Liver (tissue), 3 donors: ENCODE measurements at regions not wholly inside any gene's neighbourhood (a gene's known extent, or its start where the extent isn't known, plus 50 kb on each side); places are given as distances from the start of the nearest gene placed in this dataset.

ENCODE experiments used
- FOXA1 ChIP-seq: IDR thresholded peaks from 2 replicates; pipeline ENCODE4 v1.6.1; 2016; ENCODE audit warnings: antibody characterized with exemption
- HNF4A ChIP-seq, 2 donors: conservative IDR thresholded peaks; 2 replicates each; pipeline ENCODE4 v1.6.1; 2016; ENCODE audit warnings: antibody characterized with exemption in 2 of 2, mild to moderate bottlenecking in 2 of 2
- JUND ChIP-seq, 2 donors: IDR thresholded peaks; 2 replicates each; pipeline ENCODE4 v1.6.1; 2016; ENCODE audit warnings: antibody characterized with exemption in 2 of 2
- MAX ChIP-seq: IDR thresholded peaks from 2 replicates; pipeline ENCODE4 v1.6.1; 2016; ENCODE audit warnings: antibody characterized with exemption
- RAD21 ChIP-seq, 2 donors: IDR thresholded peaks; 2 replicates each; pipeline ENCODE4 v1.6.1; 2016; ENCODE audit warnings: antibody characterized with exemption in 2 of 2, mild to moderate bottlenecking in 2 of 2
- REST ChIP-seq: IDR thresholded peaks from 2 replicates; pipeline ENCODE4 v1.6.1; 2016; ENCODE audit warnings: antibody characterized with exemption, mild to moderate bottlenecking
- RXRA ChIP-seq, 2 donors: IDR thresholded peaks; 2 replicates each; pipeline ENCODE4 v1.6.1; 2017 to 2018; ENCODE audit warnings: antibody characterized with exemption in 2 of 2, mild to moderate bottlenecking in 1 of 2
- SP1 ChIP-seq: IDR thresholded peaks from 2 replicates; pipeline ENCODE4 v1.6.1; 2018; ENCODE audit warnings: antibody characterized with exemption, mild to moderate bottlenecking
- TAF1 ChIP-seq: conservative IDR thresholded peaks from 2 replicates; pipeline ENCODE4 v1.6.1; 2016; ENCODE audit warnings: antibody characterized with exemption, mild to moderate bottlenecking
- YY1 ChIP-seq: IDR thresholded peaks from 2 replicates; pipeline ENCODE4 v1.6.1; 2016; ENCODE audit warnings: antibody characterized with exemption, mild to moderate bottlenecking
- ZBTB33 ChIP-seq: IDR thresholded peaks from 2 replicates; pipeline ENCODE4 v1.6.1; 2016; ENCODE audit warnings: antibody characterized with exemption
- TF ChIP-seq, protein P1 (sequence below): fragments of 150-350 bp; IDR thresholded peaks from 2 replicates; pipeline ENCODE4 v1.5.1; 2017; ENCODE audit warnings: improper control_type of control experiment, low read depth, low read length; ENCODE audit not compliant: missing input control
- TF ChIP-seq, protein P2 (sequence below): IDR thresholded peaks from 2 replicates; pipeline ENCODE4 v1.6.1; 2016; ENCODE audit warnings: antibody characterized with exemption
- donor health status: healthy.
- donor health status: healthy.

- TF ChIP-seq REST: no peak
- TF ChIP-seq, protein P1, sequence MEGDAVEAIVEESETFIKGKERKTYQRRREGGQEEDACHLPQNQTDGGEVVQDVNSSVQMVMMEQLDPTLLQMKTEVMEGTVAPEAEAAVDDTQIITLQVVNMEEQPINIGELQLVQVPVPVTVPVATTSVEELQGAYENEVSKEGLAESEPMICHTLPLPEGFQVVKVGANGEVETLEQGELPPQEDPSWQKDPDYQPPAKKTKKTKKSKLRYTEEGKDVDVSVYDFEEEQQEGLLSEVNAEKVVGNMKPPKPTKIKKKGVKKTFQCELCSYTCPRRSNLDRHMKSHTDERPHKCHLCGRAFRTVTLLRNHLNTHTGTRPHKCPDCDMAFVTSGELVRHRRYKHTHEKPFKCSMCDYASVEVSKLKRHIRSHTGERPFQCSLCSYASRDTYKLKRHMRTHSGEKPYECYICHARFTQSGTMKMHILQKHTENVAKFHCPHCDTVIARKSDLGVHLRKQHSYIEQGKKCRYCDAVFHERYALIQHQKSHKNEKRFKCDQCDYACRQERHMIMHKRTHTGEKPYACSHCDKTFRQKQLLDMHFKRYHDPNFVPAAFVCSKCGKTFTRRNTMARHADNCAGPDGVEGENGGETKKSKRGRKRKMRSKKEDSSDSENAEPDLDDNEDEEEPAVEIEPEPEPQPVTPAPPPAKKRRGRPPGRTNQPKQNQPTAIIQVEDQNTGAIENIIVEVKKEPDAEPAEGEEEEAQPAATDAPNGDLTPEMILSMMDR: no peak
- TF ChIP-seq RXRA (IDR thresholded peaks at IDR 0.05): no peak
- no peak for TF ChIP-seq FOXA1
- TF ChIP-seq, protein P2, sequence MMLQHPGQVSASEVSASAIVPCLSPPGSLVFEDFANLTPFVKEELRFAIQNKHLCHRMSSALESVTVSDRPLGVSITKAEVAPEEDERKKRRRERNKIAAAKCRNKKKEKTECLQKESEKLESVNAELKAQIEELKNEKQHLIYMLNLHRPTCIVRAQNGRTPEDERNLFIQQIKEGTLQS: no peak
- TF ChIP-seq ZBTB33: no peak
- TF ChIP-seq MAX: no peak
- TF ChIP-seq SP1: no peak
- no peak for TF ChIP-seq RAD21 (IDR thresholded peaks at IDR 0.05)
- TF ChIP-seq HNF4A (conservative IDR thresholded peaks at IDR 0.05): no peak
- no peak for TF ChIP-seq JUND (IDR thresholded peaks at IDR 0.05)
- no peak for TF ChIP-seq YY1
- no peak for TF ChIP-seq TAF1
These were observed 608.6 kb upstream of the AADAT start for GRCh38 chr4:170698334-170698733.
